ENCODE measurements at regions not wholly inside any gene's neighbourhood (a gene's known extent, or its start where the extent isn't known, plus 50 kb on each side); places are given as distances from the start of the nearest gene placed in this dataset.

DNA sequence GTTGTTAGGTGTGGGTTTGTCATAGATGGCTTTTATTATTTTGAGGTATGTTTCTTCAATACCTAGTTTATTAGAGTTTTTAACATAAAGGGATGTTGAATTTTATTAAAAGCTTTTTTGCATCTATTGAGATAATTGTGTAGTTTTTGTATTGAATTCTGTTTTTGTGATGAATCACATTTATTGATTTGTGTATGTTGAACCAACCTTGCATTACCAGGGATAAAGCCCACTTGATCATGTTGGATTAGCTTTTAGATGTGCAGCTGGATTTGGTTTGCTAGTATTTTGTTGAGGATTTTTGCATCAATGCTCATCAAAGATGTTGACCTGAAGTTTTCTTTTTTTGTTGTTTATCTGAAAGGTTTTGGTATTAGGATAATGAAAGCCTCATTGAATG, 328.2 kb downstream of the ADCYAP1 start:
- intact Hi-C loops (cut with DNase I), result no loop called here

DNA sequence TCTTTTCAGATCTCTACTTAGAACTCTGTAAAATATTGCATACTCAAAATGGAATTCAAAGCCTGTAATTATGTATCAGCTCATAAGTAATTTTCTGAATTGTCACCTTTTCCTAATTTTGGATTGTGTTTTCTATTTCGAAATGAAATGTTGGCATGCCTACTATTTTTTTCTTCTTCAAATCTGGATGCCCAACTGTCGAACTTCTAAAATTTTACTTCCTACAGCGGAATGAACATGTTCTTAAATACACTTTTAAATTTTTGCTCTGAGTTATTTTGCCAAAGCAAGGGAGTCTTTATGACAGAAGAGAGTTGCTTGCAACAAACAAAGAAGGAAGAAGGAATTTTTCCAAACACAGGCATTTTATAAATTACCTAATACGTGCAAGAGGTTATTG, 336.0 kb downstream of the ADCYAP1 start:
- no peak for TF ChIP-seq EP300 (IDR thresholded peaks at IDR 0.05)
- TF ChIP-seq POLR2AphosphoS5 (IDR thresholded peaks at IDR 0.05), result no peak
- TF ChIP-seq, protein P1, sequence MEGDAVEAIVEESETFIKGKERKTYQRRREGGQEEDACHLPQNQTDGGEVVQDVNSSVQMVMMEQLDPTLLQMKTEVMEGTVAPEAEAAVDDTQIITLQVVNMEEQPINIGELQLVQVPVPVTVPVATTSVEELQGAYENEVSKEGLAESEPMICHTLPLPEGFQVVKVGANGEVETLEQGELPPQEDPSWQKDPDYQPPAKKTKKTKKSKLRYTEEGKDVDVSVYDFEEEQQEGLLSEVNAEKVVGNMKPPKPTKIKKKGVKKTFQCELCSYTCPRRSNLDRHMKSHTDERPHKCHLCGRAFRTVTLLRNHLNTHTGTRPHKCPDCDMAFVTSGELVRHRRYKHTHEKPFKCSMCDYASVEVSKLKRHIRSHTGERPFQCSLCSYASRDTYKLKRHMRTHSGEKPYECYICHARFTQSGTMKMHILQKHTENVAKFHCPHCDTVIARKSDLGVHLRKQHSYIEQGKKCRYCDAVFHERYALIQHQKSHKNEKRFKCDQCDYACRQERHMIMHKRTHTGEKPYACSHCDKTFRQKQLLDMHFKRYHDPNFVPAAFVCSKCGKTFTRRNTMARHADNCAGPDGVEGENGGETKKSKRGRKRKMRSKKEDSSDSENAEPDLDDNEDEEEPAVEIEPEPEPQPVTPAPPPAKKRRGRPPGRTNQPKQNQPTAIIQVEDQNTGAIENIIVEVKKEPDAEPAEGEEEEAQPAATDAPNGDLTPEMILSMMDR (IDR thresholded peaks at IDR 0.05), result no peak
- no peak for TF ChIP-seq POLR2A (IDR thresholded peaks at IDR 0.05)
- WGBS, 2 donors, result 75 to 78% methylated on average over 4 of the region's 4 CpGs
- peaks cover 0 to 5% (median 0%) of the 10 kb centered on the region in 4 donors for H3K9me3 ChIP-seq
- no peaks in the 10 kb centered on the region for H3K4me1 ChIP-seq
- no peak overlapping the region for H3K27ac ChIP-seq
- H3K4me3 ChIP-seq, result no peak overlapping the region
- intact Hi-C loops (cut with DNase I), result no loop called here
- DNase-seq, result no peak
- H3K36me3 ChIP-seq, result no peaks in the 10 kb centered on the region
- no peaks in the 10 kb centered on the region for H3K27me3 ChIP-seq

More for the DNA sequence above, 328.2 kb downstream of the ADCYAP1 start:
- TF ChIP-seq POLR2AphosphoS5 (IDR thresholded peaks at IDR 0.05) (no peak), POLR2A (IDR thresholded peaks at IDR 0.05) (no peak), EP300 (IDR thresholded peaks at IDR 0.05) (no peak)
- TF ChIP-seq, protein P1 (IDR thresholded peaks at IDR 0.05), result no peak
- H3K4me3 ChIP-seq, result no peak overlapping the region
- H3K4me1 ChIP-seq, result no peaks in the 10 kb centered on the region
- no peaks in the 10 kb centered on the region for H3K36me3 ChIP-seq
- no peak overlapping the region for H3K27ac ChIP-seq
- peaks cover 0 to 7% (median 2%) of the 10 kb centered on the region in 4 donors for H3K9me3 ChIP-seq
- no peak for DNase-seq
- H3K27me3 ChIP-seq, result no peaks in the 10 kb centered on the region

DNA sequence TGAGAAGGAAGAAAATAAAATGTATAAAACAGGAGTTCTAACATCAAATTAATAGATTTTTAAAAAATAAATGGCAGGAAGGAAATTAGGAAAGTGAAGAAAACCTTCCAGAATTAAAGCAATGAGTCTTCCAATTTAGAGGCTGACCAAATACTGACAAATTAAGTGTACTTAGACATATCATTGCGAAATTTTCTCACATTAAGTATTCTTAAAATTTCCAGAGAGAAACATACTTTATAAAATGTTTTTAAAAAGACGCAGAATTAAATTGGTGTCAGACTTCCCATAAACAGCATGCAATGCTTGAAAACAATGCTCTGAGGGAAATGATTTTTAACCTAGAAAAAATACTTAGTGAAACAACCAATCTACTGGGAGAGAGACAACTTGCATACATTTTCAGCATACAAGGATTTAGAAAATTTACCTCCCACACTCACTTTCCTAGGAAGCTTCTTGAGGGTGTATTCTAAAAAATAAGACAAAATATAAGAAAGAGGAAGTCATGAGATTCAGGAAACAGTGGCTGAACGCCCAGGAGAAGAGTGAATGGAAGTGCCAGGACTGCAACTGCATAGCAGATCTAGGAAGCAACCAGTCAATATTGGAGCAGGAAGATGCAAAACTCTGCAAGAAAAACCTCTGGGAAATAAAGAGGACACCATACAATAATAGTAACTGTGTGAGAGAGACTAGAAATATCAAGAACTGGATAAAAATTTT, 339.9 kb downstream of the ADCYAP1 start:
- H3K9me3 ChIP-seq, result no peaks in the 10 kb centered on the region
- no peaks in the 10 kb centered on the region for H3K36me3 ChIP-seq
- H3K27ac ChIP-seq, result no peak overlapping the region
- TF ChIP-seq POLR2A (IDR thresholded peaks at IDR 0.05) (no peak), EP300 (IDR thresholded peaks at IDR 0.05) (no peak), POLR2AphosphoS5 (IDR thresholded peaks at IDR 0.05) (no peak)
- TF ChIP-seq, protein P1 (IDR thresholded peaks at IDR 0.05), result no peak
- no peak for DNase-seq
- no peaks in the 10 kb centered on the region for H3K4me1 ChIP-seq
- no peak overlapping the region for H3K4me3 ChIP-seq
- intact Hi-C loops (cut with DNase I), result no loop called here
- WGBS, 2 donors, result 75 to 78% methylated on average over 3 of the region's 3 CpGs
- no peaks in the 10 kb centered on the region for H3K27me3 ChIP-seq

DNA sequence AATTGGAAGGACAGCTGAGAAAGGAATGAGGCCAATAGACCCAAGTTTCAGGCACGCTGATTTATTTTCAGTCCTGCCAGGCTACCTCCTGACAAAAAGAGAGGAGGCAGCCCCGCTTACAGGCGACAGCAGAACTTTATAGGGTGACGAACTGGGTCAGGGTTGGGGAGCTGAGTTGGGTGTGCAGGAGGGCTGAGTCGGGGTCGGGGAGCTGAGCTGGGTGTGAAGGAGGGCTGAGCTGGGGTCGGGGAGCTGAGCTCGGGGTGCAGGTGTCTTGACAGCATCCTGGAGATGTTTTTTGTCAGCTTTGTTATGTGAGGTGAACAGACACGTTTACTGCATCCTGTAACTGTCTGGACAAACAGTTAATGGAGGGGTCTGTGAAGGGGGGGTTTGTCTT, 342.2 kb downstream of the ADCYAP1 start:
- Histone ChIP-seq H3K27ac (no peak overlapping the region), H3K4me1 (no peaks in the 10 kb centered on the region), H3K9me3 (no peaks in the 10 kb centered on the region), H3K4me3 (no peak overlapping the region), H3K36me3 (no peaks in the 10 kb centered on the region), H3K27me3 (no peaks in the 10 kb centered on the region)
- intact Hi-C loops (cut with DNase I), result no loop called here
- DNase-seq, result no peak
- no peak for TF ChIP-seq EP300 (IDR thresholded peaks at IDR 0.05)
- no peak for TF ChIP-seq POLR2AphosphoS5 (IDR thresholded peaks at IDR 0.05)
- TF ChIP-seq POLR2A (IDR thresholded peaks at IDR 0.05), result no peak
- TF ChIP-seq, protein P1 (IDR thresholded peaks at IDR 0.05), result no peak
- WGBS, 2 donors, result 52 to 60% methylated on average over 9 of the region's 9 CpGs

DNA sequence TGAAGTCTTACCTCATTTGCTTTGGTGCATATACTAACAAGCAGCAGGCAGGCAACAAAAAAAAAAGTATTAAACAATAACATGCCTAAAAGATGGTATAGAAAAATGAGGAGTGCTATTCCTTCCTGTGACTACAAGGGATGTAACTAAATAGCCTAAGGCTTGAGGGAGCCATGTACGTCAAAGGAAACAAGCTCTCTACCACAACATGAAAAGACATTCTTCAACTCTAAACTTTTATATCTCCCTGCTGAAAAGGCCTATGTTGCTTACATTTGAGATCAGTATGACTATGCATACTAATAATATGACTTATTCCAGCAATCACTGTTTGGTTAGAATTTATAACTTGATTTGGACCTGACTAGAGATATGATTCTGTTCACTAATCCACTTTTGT, 347.9 kb downstream of the ADCYAP1 start:
- no peak overlapping the region for H3K27ac ChIP-seq
- H3K36me3 ChIP-seq, result no peaks in the 10 kb centered on the region
- no peaks in the 10 kb centered on the region for H3K4me1 ChIP-seq
- H3K27me3 ChIP-seq, result no peaks in the 10 kb centered on the region
- intact Hi-C loops (cut with DNase I), result no loop called here
- DNase-seq, result no peak
- no peak overlapping the region for H3K4me3 ChIP-seq
- TF ChIP-seq POLR2AphosphoS5 (IDR thresholded peaks at IDR 0.05) (no peak), EP300 (IDR thresholded peaks at IDR 0.05) (no peak), POLR2A (IDR thresholded peaks at IDR 0.05) (no peak)
- TF ChIP-seq, protein P1 (IDR thresholded peaks at IDR 0.05), result no peak
- WGBS, 2 donors, result 77 to 93% methylated on average over 1 of the region's 1 CpG
- H3K9me3 ChIP-seq, result peaks cover 0 to 7% (median 0%) of the 10 kb centered on the region in 4 donors

All from sigmoid colon (tissue), 6 donors.